ENCODE measurements at regions not wholly inside any gene's neighbourhood (a gene's known extent, or its start where the extent isn't known, plus 50 kb on each side); places are given as distances from the start of the nearest gene placed in this dataset.

DNA sequence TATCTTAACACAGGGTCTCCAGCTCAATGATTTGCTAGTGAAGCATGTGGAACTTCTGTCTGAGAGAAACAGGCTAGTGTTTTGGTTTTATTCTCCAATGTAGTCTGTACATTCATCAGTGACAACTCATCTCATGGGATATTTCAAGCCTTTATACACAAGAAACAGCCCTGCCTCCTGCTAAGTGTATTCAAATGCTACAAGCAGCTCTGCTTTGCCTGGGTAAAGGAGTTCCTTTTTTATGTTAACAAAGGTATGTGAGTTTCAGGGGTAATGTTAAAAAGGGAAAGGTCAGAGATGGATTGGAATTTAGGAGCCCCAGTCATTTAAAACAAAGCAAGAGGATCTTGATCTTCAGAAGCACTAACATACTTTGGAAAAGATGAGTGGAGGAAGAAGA lies 498.7 kb downstream of the ISL1 start:
- H3K27me3 ChIP-seq (replicated peaks; ENCODE audit: insufficient read depth, low read length): no peaks in the 10 kb centered on the region
- no peaks in the 10 kb centered on the region for H3K36me3 ChIP-seq (replicated peaks; ENCODE audit: insufficient read depth, low read length)
- TF ChIP-seq EZH2 (optimal IDR thresholded peaks at IDR 0.05; ENCODE audit: low read depth, low read length) (no peak), EZH2phosphoT487 (IDR thresholded peaks at IDR 0.05; ENCODE audit: low read length) (no peak)
- TF ChIP-seq, protein P1, sequence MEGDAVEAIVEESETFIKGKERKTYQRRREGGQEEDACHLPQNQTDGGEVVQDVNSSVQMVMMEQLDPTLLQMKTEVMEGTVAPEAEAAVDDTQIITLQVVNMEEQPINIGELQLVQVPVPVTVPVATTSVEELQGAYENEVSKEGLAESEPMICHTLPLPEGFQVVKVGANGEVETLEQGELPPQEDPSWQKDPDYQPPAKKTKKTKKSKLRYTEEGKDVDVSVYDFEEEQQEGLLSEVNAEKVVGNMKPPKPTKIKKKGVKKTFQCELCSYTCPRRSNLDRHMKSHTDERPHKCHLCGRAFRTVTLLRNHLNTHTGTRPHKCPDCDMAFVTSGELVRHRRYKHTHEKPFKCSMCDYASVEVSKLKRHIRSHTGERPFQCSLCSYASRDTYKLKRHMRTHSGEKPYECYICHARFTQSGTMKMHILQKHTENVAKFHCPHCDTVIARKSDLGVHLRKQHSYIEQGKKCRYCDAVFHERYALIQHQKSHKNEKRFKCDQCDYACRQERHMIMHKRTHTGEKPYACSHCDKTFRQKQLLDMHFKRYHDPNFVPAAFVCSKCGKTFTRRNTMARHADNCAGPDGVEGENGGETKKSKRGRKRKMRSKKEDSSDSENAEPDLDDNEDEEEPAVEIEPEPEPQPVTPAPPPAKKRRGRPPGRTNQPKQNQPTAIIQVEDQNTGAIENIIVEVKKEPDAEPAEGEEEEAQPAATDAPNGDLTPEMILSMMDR (IDR thresholded peaks at IDR 0.05; ENCODE audit: low read length): no peak
- no peaks in the 10 kb centered on the region for H3K4me1 ChIP-seq (ENCODE audit: low read length)
- H2AFZ ChIP-seq (ENCODE audit: low read length): no peak overlapping the region
- H3K79me2 ChIP-seq (ENCODE audit: low read length): no peaks in the 10 kb centered on the region
- no peak overlapping the region for H3K9ac ChIP-seq (ENCODE audit: low read length)
- DNase-seq: no peak
- no peaks in the 10 kb centered on the region for H3K9me2 ChIP-seq (replicated peaks; ENCODE audit: insufficient read depth, low read length)
- H4K20me1 ChIP-seq (ENCODE audit: insufficient read depth, low read length): no peaks in the 10 kb centered on the region
- H3K4me2 ChIP-seq (ENCODE audit: low read depth, low read length): no peak overlapping the region
- no peaks in the 10 kb centered on the region for H3K9me3 ChIP-seq (replicated peaks; ENCODE audit: insufficient read depth, low read length)
- H3K4me3 ChIP-seq (ENCODE audit: low read length): no peak overlapping the region
- H3F3A ChIP-seq (ENCODE audit: insufficient read depth, low read length): no peaks in the 10 kb centered on the region
- H3K27ac ChIP-seq (ENCODE audit: low read length): no peak overlapping the region

DNA sequence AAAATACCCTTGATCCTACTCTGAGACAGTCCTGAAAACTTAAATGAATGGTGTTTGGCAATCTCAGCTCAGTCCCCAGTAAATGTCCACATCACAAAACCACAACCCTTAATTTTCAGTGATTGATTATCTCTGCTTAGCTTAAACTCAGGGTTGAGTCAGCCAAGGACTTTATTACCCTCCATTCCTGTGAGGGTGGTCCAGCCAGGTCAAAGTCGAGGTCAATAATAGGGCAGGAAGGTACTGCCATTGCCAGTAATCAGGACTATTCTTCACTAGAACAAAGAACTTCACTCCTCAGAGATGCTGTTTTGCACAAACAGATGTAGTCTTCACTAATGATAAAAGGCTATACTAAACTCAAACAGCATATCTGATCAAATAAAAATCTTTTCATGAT lies 499.4 kb downstream of the ISL1 start:
- Histone ChIP-seq H2AFZ (ENCODE audit: low read length) (no peak overlapping the region), H3F3A (ENCODE audit: insufficient read depth, low read length) (no peaks in the 10 kb centered on the region), H3K27ac (ENCODE audit: low read length) (no peak overlapping the region), H3K4me3 (ENCODE audit: low read length) (no peak overlapping the region), H3K9me3 (replicated peaks; ENCODE audit: insufficient read depth, low read length) (no peaks in the 10 kb centered on the region), H3K27me3 (replicated peaks; ENCODE audit: insufficient read depth, low read length) (no peaks in the 10 kb centered on the region), H3K9me2 (replicated peaks; ENCODE audit: insufficient read depth, low read length) (no peaks in the 10 kb centered on the region), H3K4me2 (ENCODE audit: low read depth, low read length) (no peak overlapping the region), H3K79me2 (ENCODE audit: low read length) (no peaks in the 10 kb centered on the region), H3K9ac (ENCODE audit: low read length) (no peak overlapping the region), H3K4me1 (ENCODE audit: low read length) (no peaks in the 10 kb centered on the region), H3K36me3 (replicated peaks; ENCODE audit: insufficient read depth, low read length) (no peaks in the 10 kb centered on the region), H4K20me1 (ENCODE audit: insufficient read depth, low read length) (no peaks in the 10 kb centered on the region)
- DNase-seq: no peak
- TF ChIP-seq, protein P1 (IDR thresholded peaks at IDR 0.05; ENCODE audit: low read length): no peak
- no peak for TF ChIP-seq EZH2 (optimal IDR thresholded peaks at IDR 0.05; ENCODE audit: low read depth, low read length)
- no peak for TF ChIP-seq EZH2phosphoT487 (IDR thresholded peaks at IDR 0.05; ENCODE audit: low read length)

GRCh38 chr5:51889703-51890102 lies 506.5 kb downstream of the ISL1 start:
- no peaks in the 10 kb centered on the region for H3K79me2 ChIP-seq (ENCODE audit: low read length)
- H3K9ac ChIP-seq (ENCODE audit: low read length): no peak overlapping the region
- H3K4me1 ChIP-seq (ENCODE audit: low read length): no peaks in the 10 kb centered on the region
- no peaks in the 10 kb centered on the region for H3F3A ChIP-seq (ENCODE audit: insufficient read depth, low read length)
- H3K36me3 ChIP-seq (replicated peaks; ENCODE audit: insufficient read depth, low read length): no peaks in the 10 kb centered on the region
- DNase-seq: no peak
- no peak for TF ChIP-seq EZH2phosphoT487 (IDR thresholded peaks at IDR 0.05; ENCODE audit: low read length)
- no peak for TF ChIP-seq EZH2 (optimal IDR thresholded peaks at IDR 0.05; ENCODE audit: low read depth, low read length)
- TF ChIP-seq, protein P1 (IDR thresholded peaks at IDR 0.05; ENCODE audit: low read length): no peak
- H3K9me2 ChIP-seq (replicated peaks; ENCODE audit: insufficient read depth, low read length): no peaks in the 10 kb centered on the region
- H3K9me3 ChIP-seq (replicated peaks; ENCODE audit: insufficient read depth, low read length): no peaks in the 10 kb centered on the region
- H4K20me1 ChIP-seq (ENCODE audit: insufficient read depth, low read length): no peaks in the 10 kb centered on the region
- no peaks in the 10 kb centered on the region for H3K27me3 ChIP-seq (replicated peaks; ENCODE audit: insufficient read depth, low read length)
- H3K27ac ChIP-seq (ENCODE audit: low read length): no peak overlapping the region
- H3K4me3 ChIP-seq (ENCODE audit: low read length): no peak overlapping the region
- H3K4me2 ChIP-seq (ENCODE audit: low read depth, low read length): no peak overlapping the region
- no peak overlapping the region for H2AFZ ChIP-seq (ENCODE audit: low read length)

Measured in MM.1S (cell line).